Gastrocnemius medialis (tissue), 4 donors: ENCODE measurements at regions not wholly inside any gene's neighbourhood (a gene's known extent, or its start where the extent isn't known, plus 50 kb on each side); places are given as distances from the start of the nearest gene placed in this dataset.
"Not testable (repeated sequence)": the region's sequence is repeated elsewhere in the genome, so short reads cannot be mapped to it uniquely, and the experiment has no call there.

Experiments
- ATAC-seq, 2 donors: fragments of 150-250 bp; one replicate each; pipeline ENCODE4 v1.9.1; 2016
- DNase-seq, 2 donors: peaks; one replicate each; pipeline ENCODE4 v3.0.0-alpha.2; 2019
- H3K27ac ChIP-seq, 4 donors: fragments of 200-600 bp; sonication (generic); 1 replicate in 1 of 4; 2 replicates in 3 of 4; pipeline ENCODE4 v1.5.1; 2016 to 2018; ENCODE audit warnings: mild to moderate bottlenecking in 2 of 4, moderate library complexity in 1 of 4
- H3K27me3 ChIP-seq, 3 donors: fragments of 200-600 bp; sonication (generic) in 2 of 3; 1 replicate in 1 of 3; 2 replicates in 2 of 3; pipeline versions ENCODE4 v1.5.1 to v1.6.0; 2016 to 2019; ENCODE audit warnings: mild to moderate bottlenecking in 1 of 3, moderate library complexity in 1 of 3
- H3K36me3 ChIP-seq, 2 donors: fragments of 200-600 bp; sonication (generic) in 1 of 2; one replicate each; pipeline ENCODE4 v1.5.1; 2017 to 2018
- H3K4me1 ChIP-seq, 2 donors: fragments of 200-600 bp; sonication (generic) in 1 of 2; one replicate each; pipeline ENCODE4 v1.5.1; 2016 to 2017; ENCODE audit warnings: mild to moderate bottlenecking in 2 of 2
- H3K4me3 ChIP-seq, 4 donors: fragments of 200-600 bp; sonication (generic) in 3 of 4; 1 replicate in 1 of 4; 2 replicates in 3 of 4; pipeline ENCODE4 v1.5.1; 2016 to 2019; ENCODE audit warnings: mild to moderate bottlenecking in 2 of 4
- H3K9me3 ChIP-seq, 3 donors: fragments of 200-600 bp; sonication (generic) in 2 of 3; 1 replicate in 1 of 3; 2 replicates in 2 of 3; pipeline ENCODE4 v1.5.1; 2016 to 2019
- CTCF ChIP-seq, 5 experiments: fragments of 450-650 bp in 3 of 5; fragments of 200-600 bp in 2 of 5; sonication (generic) in 2 of 5; IDR thresholded peaks in 4 of 5; conservative IDR thresholded peaks in 1 of 5; 1 replicate in 4 of 5; 2 replicates in 1 of 5; pipeline ENCODE4 v1.5.1; 2016 to 2019; ENCODE audit warnings: antibody characterized with exemption in 5 of 5, mild to moderate bottlenecking in 3 of 5, moderate library complexity in 3 of 5
- POLR2A ChIP-seq, 2 donors: fragments of 450-650 bp; IDR thresholded peaks; one replicate each; pipeline ENCODE4 v1.6.1; 2017; ENCODE audit warnings: antibody characterized with exemption in 2 of 2, mild to moderate bottlenecking in 2 of 2, moderate library complexity in 2 of 2
- in situ Hi-C, 4 donors: fragments of 200-750 bp; cut with MboI; loops; one replicate each; pipeline versions ENCODE4 v1.15.0 to v1.8.0; 2017; ENCODE audit warnings: low sequenced_read_pairs in 4 of 4
- intact Hi-C: fragments of 100-400 bp; cut with DNase I; formaldehyde crosslinking; loops from one replicate; pipeline ENCODE4 v1.15.1; 2023; ENCODE audit warnings: low total_unique reads

- TF ChIP-seq CTCF (IDR thresholded peaks at IDR 0.05 in 4 of 5, conservative IDR thresholded peaks at IDR 0.05 in 1 of 5) = no peak
- no peak for TF ChIP-seq POLR2A (IDR thresholded peaks at IDR 0.05)
- H3K4me3 ChIP-seq = no peak overlapping the region
- no peaks in the 10 kb centered on the region for H3K4me1 ChIP-seq
- no peak overlapping the region for H3K27ac ChIP-seq
- ATAC-seq = no peak
- no peaks in the 10 kb centered on the region for H3K9me3 ChIP-seq
- H3K36me3 ChIP-seq = no peaks in the 10 kb centered on the region
- intact Hi-C loops (no loop called here), in situ Hi-C loops (no loop called here)
- H3K27me3 ChIP-seq = no peaks in the 10 kb centered on the region
- DNase-seq = no peak
Measured at GRCh38 chrX:96474741-96475125, 209.9 kb upstream of the DIAPH2 start.

- TF ChIP-seq CTCF (IDR thresholded peaks at IDR 0.05 in 4 of 5, conservative IDR thresholded peaks at IDR 0.05 in 1 of 5) (no peak), POLR2A (IDR thresholded peaks at IDR 0.05) (no peak)
- H3K27me3 ChIP-seq = no peaks in the 10 kb centered on the region
- in situ Hi-C loops = no loop called here
- intact Hi-C loops = no loop called here
- H3K4me1 ChIP-seq = no peaks in the 10 kb centered on the region
- no peak overlapping the region for H3K4me3 ChIP-seq
- H3K9me3 ChIP-seq = no peaks in the 10 kb centered on the region
- H3K27ac ChIP-seq = no peak overlapping the region
- H3K36me3 ChIP-seq = no peaks in the 10 kb centered on the region
- ATAC-seq = no peak
- DNase-seq = no peak
Measured at GRCh38 chrX:96480081-96480480, 204.6 kb upstream of the DIAPH2 start.

- H3K27ac ChIP-seq = no peak overlapping the region
- intact Hi-C loops (no loop called here), in situ Hi-C loops (no loop called here)
- ATAC-seq = no peak
- no peaks in the 10 kb centered on the region for H3K4me1 ChIP-seq
- DNase-seq = no peak
- TF ChIP-seq POLR2A (IDR thresholded peaks at IDR 0.05) = no peak
- TF ChIP-seq CTCF (IDR thresholded peaks at IDR 0.05 in 4 of 5, conservative IDR thresholded peaks at IDR 0.05 in 1 of 5) = no peak
- no peaks in the 10 kb centered on the region for H3K36me3 ChIP-seq
- H3K4me3 ChIP-seq = no peak overlapping the region
- no peaks in the 10 kb centered on the region for H3K27me3 ChIP-seq
- H3K9me3 ChIP-seq = no peaks in the 10 kb centered on the region
Measured at GRCh38 chrX:96481831-96482230, 202.8 kb upstream of the DIAPH2 start.

GRCh38 chrX:96483647-96484160, 200.9 kb upstream of the DIAPH2 start:
- TF ChIP-seq CTCF (IDR thresholded peaks at IDR 0.05 in 4 of 5, conservative IDR thresholded peaks at IDR 0.05 in 1 of 5) (no peak), POLR2A (IDR thresholded peaks at IDR 0.05) (no peak)
- DNase-seq (no peak), ATAC-seq (no peak)
- H3K4me3 ChIP-seq = no peak overlapping the region
- in situ Hi-C loops = no loop called here
- H3K36me3 ChIP-seq = no peaks in the 10 kb centered on the region
- no peaks in the 10 kb centered on the region for H3K9me3 ChIP-seq
- intact Hi-C loops = no loop called here
- no peaks in the 10 kb centered on the region for H3K4me1 ChIP-seq
- H3K27ac ChIP-seq = no peak overlapping the region
- no peaks in the 10 kb centered on the region for H3K27me3 ChIP-seq

- H3K27me3 ChIP-seq, H3K9me3 ChIP-seq, H3K4me3 ChIP-seq, ATAC-seq, H3K4me1 ChIP-seq, DNase-seq, intact Hi-C loops, in situ Hi-C loops, H3K36me3 ChIP-seq, H3K27ac ChIP-seq: not testable (repeated sequence)
Measured at GRCh38 chrX:96486687-96487086, 198.0 kb upstream of the DIAPH2 start.
